Liver (tissue), 8 donors: ENCODE measurements at regions not wholly inside any gene's neighbourhood (a gene's known extent, or its start where the extent isn't known, plus 50 kb on each side); places are given as distances from the start of the nearest gene placed in this dataset.

ENCODE experiments used
- DNase-seq: peaks from one replicate; pipeline ENCODE4 v3.0.0-alpha.2; 2017; ENCODE audit warnings: low spot score
- H3K27ac ChIP-seq, 2 donors: one replicate each; pipeline ENCODE4 v1.7.0; 2013; ENCODE audit warnings: inconsistent platforms in 2 of 2, low read length in 2 of 2, control low read depth in 1 of 2, low read depth in 1 of 2, mild to moderate bottlenecking in 1 of 2
- H3K27me3 ChIP-seq, 4 donors: one replicate each; pipeline versions ENCODE4 v1.6.1 to v1.7.0; 2013; ENCODE audit warnings: low read length in 3 of 4, inconsistent platforms in 1 of 4, mild to moderate bottlenecking in 1 of 4, moderate library complexity in 1 of 4; ENCODE audit not compliant: control insufficient read depth in 4 of 4, insufficient read depth in 4 of 4
- H3K36me3 ChIP-seq, 4 donors: one replicate each; pipeline versions ENCODE4 v1.6.1 to v1.7.0; 2013; ENCODE audit warnings: low read length in 3 of 4, mild to moderate bottlenecking in 3 of 4, low read depth in 1 of 4, moderate library complexity in 1 of 4; ENCODE audit not compliant: control insufficient read depth in 4 of 4, insufficient read depth in 3 of 4
- H3K4me1 ChIP-seq, 4 donors: one replicate each; pipeline versions ENCODE4 v1.6.1 to v1.7.0; 2013; ENCODE audit warnings: low read length in 3 of 4, mild to moderate bottlenecking in 3 of 4, moderate library complexity in 1 of 4; ENCODE audit not compliant: control insufficient read depth in 4 of 4, insufficient read depth in 4 of 4
- H3K4me3 ChIP-seq, 3 donors: one replicate each; pipeline versions ENCODE4 v1.6.1 to v1.7.0; 2013; ENCODE audit warnings: low read length in 3 of 3, control low read depth in 1 of 3, low read depth in 1 of 3, mild to moderate bottlenecking in 1 of 3
- H3K9ac ChIP-seq, 2 donors: one replicate each; pipeline ENCODE4 v1.7.0; 2013; ENCODE audit warnings: low read length in 2 of 2, mild to moderate bottlenecking in 2 of 2, moderate library complexity in 2 of 2, control low read depth in 1 of 2, low read depth in 1 of 2
- H3K9me3 ChIP-seq, 4 donors: one replicate each; pipeline versions ENCODE4 v1.6.1 to v1.7.0; 2013; ENCODE audit warnings: low read length in 3 of 4; ENCODE audit not compliant: control insufficient read depth in 4 of 4
- EGR1 ChIP-seq, 2 donors: IDR thresholded peaks; 2 replicates each; pipeline ENCODE4 v1.6.1; 2016 to 2018; ENCODE audit warnings: antibody characterized with exemption in 2 of 2, low read depth in 2 of 2
- FOXA1 ChIP-seq: IDR thresholded peaks from 2 replicates; pipeline ENCODE4 v1.6.1; 2016; ENCODE audit warnings: antibody characterized with exemption
- GABPA ChIP-seq, 2 donors: IDR thresholded peaks in 1 of 2; conservative IDR thresholded peaks in 1 of 2; 2 replicates each; pipeline ENCODE4 v1.6.1; 2016; ENCODE audit warnings: antibody characterized with exemption in 2 of 2, mild to moderate bottlenecking in 1 of 2, moderate library complexity in 1 of 2
- HNF4G ChIP-seq: IDR thresholded peaks from 2 replicates; pipeline ENCODE4 v1.6.1; 2016; ENCODE audit warnings: antibody characterized with exemption
- JUND ChIP-seq, 2 donors: IDR thresholded peaks; 2 replicates each; pipeline ENCODE4 v1.6.1; 2016; ENCODE audit warnings: antibody characterized with exemption in 2 of 2
- RAD21 ChIP-seq, 2 donors: IDR thresholded peaks; 2 replicates each; pipeline ENCODE4 v1.6.1; 2016; ENCODE audit warnings: antibody characterized with exemption in 2 of 2, mild to moderate bottlenecking in 2 of 2
- RXRA ChIP-seq, 2 donors: IDR thresholded peaks; 2 replicates each; pipeline ENCODE4 v1.6.1; 2017 to 2018; ENCODE audit warnings: antibody characterized with exemption in 2 of 2, mild to moderate bottlenecking in 1 of 2
- SP1 ChIP-seq: IDR thresholded peaks from 2 replicates; pipeline ENCODE4 v1.6.1; 2018; ENCODE audit warnings: antibody characterized with exemption, mild to moderate bottlenecking
- TAF1 ChIP-seq: conservative IDR thresholded peaks from 2 replicates; pipeline ENCODE4 v1.6.1; 2016; ENCODE audit warnings: antibody characterized with exemption, mild to moderate bottlenecking
- YY1 ChIP-seq: IDR thresholded peaks from 2 replicates; pipeline ENCODE4 v1.6.1; 2016; ENCODE audit warnings: antibody characterized with exemption, mild to moderate bottlenecking
- WGBS: extraction: QIAGEN DNeasy Blood & Tissue Kit; methylation state at CpG from one replicate; pipeline ENCODE4 v1.1.7; 2013; 5-methylcytosine and 5-hydroxymethylcytosine counted together
- TF ChIP-seq, protein P1 (sequence below): IDR thresholded peaks from 2 replicates; pipeline ENCODE4 v1.6.1; 2016; ENCODE audit warnings: antibody characterized with exemption
- TF ChIP-seq, protein P2 (sequence below): IDR thresholded peaks from 2 replicates; pipeline ENCODE4 v1.6.1; 2016; ENCODE audit warnings: antibody characterized with exemption
- TF ChIP-seq, protein P3 (sequence below): IDR thresholded peaks from 2 replicates; pipeline ENCODE4 v1.6.1; 2016; ENCODE audit warnings: antibody characterized with exemption
- TF ChIP-seq, protein P4 (sequence below): fragments of 150-350 bp; IDR thresholded peaks from 2 replicates; pipeline ENCODE4 v1.5.1; 2017; ENCODE audit warnings: improper control_type of control experiment, low read depth, low read length; ENCODE audit not compliant: missing input control
- TF ChIP-seq, protein P5 (sequence below): IDR thresholded peaks from 2 replicates; pipeline ENCODE4 v1.6.1; 2016; ENCODE audit warnings: antibody characterized with exemption, mild to moderate bottlenecking
- donor health status: healthy.
- donor health status: healthy.
- donor health status: healthy.
- donor health status: healthy.
- donor health status: healthy.

DNA sequence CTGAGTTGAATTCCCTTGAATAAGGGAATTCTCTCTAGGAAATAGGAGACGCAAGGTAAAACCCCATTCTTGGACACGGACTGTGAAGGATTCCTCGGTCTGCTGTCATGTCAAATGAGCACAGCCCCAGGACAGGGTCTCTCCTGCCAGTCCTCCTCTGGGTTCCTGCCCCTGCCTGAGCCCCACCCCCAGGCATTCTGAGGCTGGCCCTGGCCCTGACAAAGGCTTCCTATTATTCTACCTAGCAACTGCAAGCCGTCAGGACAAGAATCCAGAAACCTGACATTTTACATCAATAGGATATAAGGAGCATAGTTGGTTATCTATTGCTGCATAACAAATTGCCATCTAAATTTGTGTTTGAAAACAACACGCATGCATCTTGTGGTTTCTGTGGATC, 253.3 kb upstream of the AGAP1 start:
- Histone ChIP-seq H3K9me3 (no peaks in the 10 kb centered on the region), H3K27ac (no peak overlapping the region), H3K27me3 (no peaks in the 10 kb centered on the region), H3K4me1 (no peaks in the 10 kb centered on the region), H3K36me3 (no peaks in the 10 kb centered on the region), H3K4me3 (no peak overlapping the region), H3K9ac (no peak overlapping the region)
- WGBS = 74% methylated on average over 5 of the region's 5 CpGs
- TF ChIP-seq, protein P1, sequence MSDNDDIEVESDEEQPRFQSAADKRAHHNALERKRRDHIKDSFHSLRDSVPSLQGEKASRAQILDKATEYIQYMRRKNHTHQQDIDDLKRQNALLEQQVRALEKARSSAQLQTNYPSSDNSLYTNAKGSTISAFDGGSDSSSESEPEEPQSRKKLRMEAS = no peak
- TF ChIP-seq YY1 = no peak
- no peak for TF ChIP-seq SP1
- no peak for TF ChIP-seq FOXA1
- TF ChIP-seq, protein P2, sequence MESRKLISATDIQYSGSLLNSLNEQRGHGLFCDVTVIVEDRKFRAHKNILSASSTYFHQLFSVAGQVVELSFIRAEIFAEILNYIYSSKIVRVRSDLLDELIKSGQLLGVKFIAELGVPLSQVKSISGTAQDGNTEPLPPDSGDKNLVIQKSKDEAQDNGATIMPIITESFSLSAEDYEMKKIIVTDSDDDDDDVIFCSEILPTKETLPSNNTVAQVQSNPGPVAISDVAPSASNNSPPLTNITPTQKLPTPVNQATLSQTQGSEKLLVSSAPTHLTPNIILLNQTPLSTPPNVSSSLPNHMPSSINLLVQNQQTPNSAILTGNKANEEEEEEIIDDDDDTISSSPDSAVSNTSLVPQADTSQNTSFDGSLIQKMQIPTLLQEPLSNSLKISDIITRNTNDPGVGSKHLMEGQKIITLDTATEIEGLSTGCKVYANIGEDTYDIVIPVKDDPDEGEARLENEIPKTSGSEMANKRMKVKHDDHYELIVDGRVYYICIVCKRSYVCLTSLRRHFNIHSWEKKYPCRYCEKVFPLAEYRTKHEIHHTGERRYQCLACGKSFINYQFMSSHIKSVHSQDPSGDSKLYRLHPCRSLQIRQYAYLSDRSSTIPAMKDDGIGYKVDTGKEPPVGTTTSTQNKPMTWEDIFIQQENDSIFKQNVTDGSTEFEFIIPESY = no peak
- TF ChIP-seq, protein P3, sequence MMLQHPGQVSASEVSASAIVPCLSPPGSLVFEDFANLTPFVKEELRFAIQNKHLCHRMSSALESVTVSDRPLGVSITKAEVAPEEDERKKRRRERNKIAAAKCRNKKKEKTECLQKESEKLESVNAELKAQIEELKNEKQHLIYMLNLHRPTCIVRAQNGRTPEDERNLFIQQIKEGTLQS = no peak
- TF ChIP-seq TAF1 = no peak
- TF ChIP-seq, protein P4, sequence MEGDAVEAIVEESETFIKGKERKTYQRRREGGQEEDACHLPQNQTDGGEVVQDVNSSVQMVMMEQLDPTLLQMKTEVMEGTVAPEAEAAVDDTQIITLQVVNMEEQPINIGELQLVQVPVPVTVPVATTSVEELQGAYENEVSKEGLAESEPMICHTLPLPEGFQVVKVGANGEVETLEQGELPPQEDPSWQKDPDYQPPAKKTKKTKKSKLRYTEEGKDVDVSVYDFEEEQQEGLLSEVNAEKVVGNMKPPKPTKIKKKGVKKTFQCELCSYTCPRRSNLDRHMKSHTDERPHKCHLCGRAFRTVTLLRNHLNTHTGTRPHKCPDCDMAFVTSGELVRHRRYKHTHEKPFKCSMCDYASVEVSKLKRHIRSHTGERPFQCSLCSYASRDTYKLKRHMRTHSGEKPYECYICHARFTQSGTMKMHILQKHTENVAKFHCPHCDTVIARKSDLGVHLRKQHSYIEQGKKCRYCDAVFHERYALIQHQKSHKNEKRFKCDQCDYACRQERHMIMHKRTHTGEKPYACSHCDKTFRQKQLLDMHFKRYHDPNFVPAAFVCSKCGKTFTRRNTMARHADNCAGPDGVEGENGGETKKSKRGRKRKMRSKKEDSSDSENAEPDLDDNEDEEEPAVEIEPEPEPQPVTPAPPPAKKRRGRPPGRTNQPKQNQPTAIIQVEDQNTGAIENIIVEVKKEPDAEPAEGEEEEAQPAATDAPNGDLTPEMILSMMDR = no peak
- TF ChIP-seq, protein P5, sequence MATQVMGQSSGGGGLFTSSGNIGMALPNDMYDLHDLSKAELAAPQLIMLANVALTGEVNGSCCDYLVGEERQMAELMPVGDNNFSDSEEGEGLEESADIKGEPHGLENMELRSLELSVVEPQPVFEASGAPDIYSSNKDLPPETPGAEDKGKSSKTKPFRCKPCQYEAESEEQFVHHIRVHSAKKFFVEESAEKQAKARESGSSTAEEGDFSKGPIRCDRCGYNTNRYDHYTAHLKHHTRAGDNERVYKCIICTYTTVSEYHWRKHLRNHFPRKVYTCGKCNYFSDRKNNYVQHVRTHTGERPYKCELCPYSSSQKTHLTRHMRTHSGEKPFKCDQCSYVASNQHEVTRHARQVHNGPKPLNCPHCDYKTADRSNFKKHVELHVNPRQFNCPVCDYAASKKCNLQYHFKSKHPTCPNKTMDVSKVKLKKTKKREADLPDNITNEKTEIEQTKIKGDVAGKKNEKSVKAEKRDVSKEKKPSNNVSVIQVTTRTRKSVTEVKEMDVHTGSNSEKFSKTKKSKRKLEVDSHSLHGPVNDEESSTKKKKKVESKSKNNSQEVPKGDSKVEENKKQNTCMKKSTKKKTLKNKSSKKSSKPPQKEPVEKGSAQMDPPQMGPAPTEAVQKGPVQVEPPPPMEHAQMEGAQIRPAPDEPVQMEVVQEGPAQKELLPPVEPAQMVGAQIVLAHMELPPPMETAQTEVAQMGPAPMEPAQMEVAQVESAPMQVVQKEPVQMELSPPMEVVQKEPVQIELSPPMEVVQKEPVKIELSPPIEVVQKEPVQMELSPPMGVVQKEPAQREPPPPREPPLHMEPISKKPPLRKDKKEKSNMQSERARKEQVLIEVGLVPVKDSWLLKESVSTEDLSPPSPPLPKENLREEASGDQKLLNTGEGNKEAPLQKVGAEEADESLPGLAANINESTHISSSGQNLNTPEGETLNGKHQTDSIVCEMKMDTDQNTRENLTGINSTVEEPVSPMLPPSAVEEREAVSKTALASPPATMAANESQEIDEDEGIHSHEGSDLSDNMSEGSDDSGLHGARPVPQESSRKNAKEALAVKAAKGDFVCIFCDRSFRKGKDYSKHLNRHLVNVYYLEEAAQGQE = no peak
- TF ChIP-seq HNF4G = no peak
- no peak for TF ChIP-seq RAD21 (IDR thresholded peaks at IDR 0.05)
- DNase-seq = no peak

DNA sequence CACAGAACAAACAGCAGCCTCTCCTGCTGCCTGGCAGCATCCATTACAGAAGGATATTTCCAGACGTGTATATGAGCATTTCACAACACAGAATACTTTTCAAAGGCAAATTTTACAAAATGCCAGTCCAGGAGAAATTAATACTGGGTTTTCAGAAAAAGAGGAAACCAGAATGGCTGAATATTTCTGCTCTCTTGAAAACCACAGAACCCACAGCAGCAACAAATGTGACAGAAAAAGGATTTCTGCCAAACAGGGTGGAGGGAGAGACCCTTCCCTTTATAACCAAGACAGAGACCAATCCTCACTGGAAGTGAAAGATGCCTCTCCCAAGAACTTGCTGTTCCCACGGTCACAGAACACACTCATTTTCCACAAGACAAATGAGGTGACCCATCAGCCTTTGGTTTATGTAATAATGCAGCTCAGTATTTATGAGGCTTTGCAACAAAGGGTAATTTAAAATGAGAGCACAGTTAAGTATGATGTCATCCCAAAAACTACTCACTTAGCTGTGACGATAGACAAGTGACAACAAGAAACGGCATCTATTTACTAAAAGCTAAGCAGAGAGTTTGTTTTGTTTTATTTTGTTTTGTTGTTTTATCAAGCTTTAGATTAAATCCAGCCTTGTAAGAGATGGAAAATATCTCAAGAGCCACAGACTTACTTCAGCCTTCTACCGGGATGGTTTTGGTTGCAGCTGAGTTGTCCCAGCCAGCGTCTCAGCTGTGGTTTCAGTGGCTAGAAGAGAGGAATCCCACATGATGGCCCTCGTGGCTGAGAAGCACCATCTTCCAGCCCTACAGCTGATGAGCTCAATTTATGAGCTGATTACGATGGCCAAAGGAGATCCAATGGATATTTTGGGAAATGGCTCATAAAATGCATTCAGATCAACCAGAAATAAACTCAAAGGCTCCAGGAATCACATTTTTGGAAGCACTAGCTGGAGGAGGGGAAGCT, 249.3 kb upstream of the AGAP1 start:
- H3K4me1 ChIP-seq = no peaks in the 10 kb centered on the region
- no peaks in the 10 kb centered on the region for H3K9me3 ChIP-seq
- WGBS = 57% methylated on average over 8 of the region's 8 CpGs
- no peak overlapping the region for H3K9ac ChIP-seq
- H3K4me3 ChIP-seq = no peak overlapping the region
- no peak overlapping the region for H3K27ac ChIP-seq
- no peaks in the 10 kb centered on the region for H3K36me3 ChIP-seq
- DNase-seq = no peak
- no peak for TF ChIP-seq GABPA (IDR thresholded peaks at IDR 0.05 in 1 of 2, conservative IDR thresholded peaks at IDR 0.05 in 1 of 2)
- no peak for TF ChIP-seq EGR1 (IDR thresholded peaks at IDR 0.05; ENCODE audit: low read depth in 2 of 2)
- no peak for TF ChIP-seq HNF4G
- no peak for TF ChIP-seq JUND (IDR thresholded peaks at IDR 0.05)
- TF ChIP-seq YY1 = no peak
- TF ChIP-seq RXRA (IDR thresholded peaks at IDR 0.05) = no peak
- TF ChIP-seq RAD21 (IDR thresholded peaks at IDR 0.05) = no peak
- no peaks in the 10 kb centered on the region for H3K27me3 ChIP-seq
